K562 (cell line): ENCODE measurements at regions not wholly inside any gene's neighbourhood (a gene's known extent, or its start where the extent isn't known, plus 50 kb on each side); places are given as distances from the start of the nearest gene placed in this dataset.

Experiments
- CTCF ChIP-seq, 3 experiments: IDR thresholded peaks in 2 of 3; conservative IDR thresholded peaks in 1 of 3; 2 replicates each; pipeline ENCODE4 v1.5.1; 2011 to 2012; ENCODE audit warnings: low read length in 3 of 3, mild to moderate bottlenecking in 3 of 3, control low read depth in 2 of 3, improper control_type of control experiment in 1 of 3, inconsistent platforms in 1 of 3, low read depth in 1 of 3, mixed read lengths in 1 of 3, moderate library complexity in 1 of 3; ENCODE audit not compliant: insufficient read depth in 2 of 3
- EGR1 ChIP-seq: fragments of 450-650 bp; conservative IDR thresholded peaks from 2 replicates; pipeline ENCODE4 v1.6.1; 2017; ENCODE audit warnings: mild to moderate bottlenecking
- EZH2 ChIP-seq: IDR thresholded peaks from 2 replicates; pipeline ENCODE4 v1.6.1; 2012; ENCODE audit warnings: low read depth, mild to moderate bottlenecking, inconsistent platforms, low read length, borderline replicate concordance
- IFI16 ChIP-seq: fragments of 250-450 bp; sonication (Bioruptor Pico); IDR thresholded peaks from 2 replicates; pipeline ENCODE4 v2.1.2; 2022; ENCODE audit warnings: mild to moderate bottlenecking, inconsistent platforms
- MAFK ChIP-seq: IDR thresholded peaks from 2 replicates; pipeline ENCODE4 v1.6.1; 2011; ENCODE audit warnings: low read length, improper control_type of control experiment
- NR1H2 ChIP-seq: sonication (generic); formaldehyde crosslinking; IDR thresholded peaks from 2 replicates; pipeline ENCODE4 v1.4.0; 2020; ENCODE audit warnings: mild to moderate bottlenecking, missing genetic modification reagents
- NR3C1 ChIP-seq: sonication (generic); formaldehyde crosslinking; IDR thresholded peaks from 2 replicates; pipeline ENCODE4 v1.8.1; 2022; ENCODE audit warnings: missing genetic modification reagents
- YY1 ChIP-seq, 3 experiments: IDR thresholded peaks; 2 replicates each; pipeline ENCODE4 v1.6.1; 2011; ENCODE audit warnings: low read length in 2 of 3, mild to moderate bottlenecking in 2 of 3, moderate library complexity in 2 of 3, borderline replicate concordance in 1 of 3, control low read depth in 1 of 3, low read depth in 1 of 3; ENCODE audit not compliant: insufficient read depth in 3 of 3, insufficient replicate concordance in 2 of 3, control insufficient read depth in 1 of 3, insufficient read length in 1 of 3; ENCODE audit errors: extremely low read depth in 1 of 3
- ZNF384 ChIP-seq: IDR thresholded peaks from 2 replicates; pipeline ENCODE4 v1.6.1; 2012; ENCODE audit warnings: low read depth, low read length, improper control_type of control experiment
- ZNF740 ChIP-seq, 3 experiments: fragments of 200-800 bp in 1 of 3; sonication (Bioruptor generic) in 1 of 3; sonication (generic) in 1 of 3; formaldehyde crosslinking in 1 of 3; IDR thresholded peaks; 2 replicates each; pipeline versions ENCODE4 v1.6.1 to v1.8.0; 2016 to 2022; ENCODE audit warnings: mild to moderate bottlenecking in 2 of 3, missing compliant biosample characterization in 2 of 3, missing genetic modification characterization in 2 of 3, missing genetic modification reagents in 1 of 3
- ZNF764 ChIP-seq: fragments of 250-450 bp; sonication (Bioruptor Pico); IDR thresholded peaks from 2 replicates; pipeline ENCODE4 v1.4.0; 2020; ENCODE audit warnings: low read depth, mild to moderate bottlenecking, moderate library complexity

- TF ChIP-seq ZNF384: no peak
- no peak for TF ChIP-seq ZNF764
- TF ChIP-seq NR3C1 (CRISPR knock-in tag): no peak
- TF ChIP-seq NR1H2 (CRISPR knock-in tag): no peak
- no peak for TF ChIP-seq EZH2
- TF ChIP-seq YY1 (IDR thresholded peaks at IDR 0.05; ENCODE audit: borderline replicate concordance in 1 of 3, control insufficient read depth in 1 of 3, extremely low read depth in 1 of 3, insufficient read depth in 3 of 3, insufficient read length in 1 of 3, insufficient replicate concordance in 2 of 3, low read depth in 1 of 3, low read length in 2 of 3): no peak
- no peak for TF ChIP-seq CTCF (IDR thresholded peaks at IDR 0.05 in 2 of 3, conservative IDR thresholded peaks at IDR 0.05 in 1 of 3; ENCODE audit: insufficient read depth in 2 of 3, low read depth in 1 of 3, low read length in 3 of 3)
- TF ChIP-seq ZNF740 (CRISPR knock-in tag; IDR thresholded peaks at IDR 0.05): no peak
- no peak for TF ChIP-seq ZNF740 (tag; IDR thresholded peaks at IDR 0.05)
- TF ChIP-seq MAFK: no peak
- TF ChIP-seq IFI16 (CRISPR knock-in tag): no peak
- no peak for TF ChIP-seq EGR1
These were observed 234.7 kb upstream of the GPR149 start for GRCh38 chr3:154664714-154665113.
